ENCODE measurements at regions not wholly inside any gene's neighbourhood (a gene's known extent, or its start where the extent isn't known, plus 50 kb on each side); places are given as distances from the start of the nearest gene placed in this dataset.

GRCh38 chr9:31996331-31996730, 388.1 kb upstream of the ACO1 start (continued):
- TF ChIP-seq PBX3 (CRISPR knock-in tag; IDR thresholded peaks at IDR 0.05) (no peak), ZNF366 (tag by site-specific recombination; conservative IDR thresholded peaks at IDR 0.05) (no peak)

DNA sequence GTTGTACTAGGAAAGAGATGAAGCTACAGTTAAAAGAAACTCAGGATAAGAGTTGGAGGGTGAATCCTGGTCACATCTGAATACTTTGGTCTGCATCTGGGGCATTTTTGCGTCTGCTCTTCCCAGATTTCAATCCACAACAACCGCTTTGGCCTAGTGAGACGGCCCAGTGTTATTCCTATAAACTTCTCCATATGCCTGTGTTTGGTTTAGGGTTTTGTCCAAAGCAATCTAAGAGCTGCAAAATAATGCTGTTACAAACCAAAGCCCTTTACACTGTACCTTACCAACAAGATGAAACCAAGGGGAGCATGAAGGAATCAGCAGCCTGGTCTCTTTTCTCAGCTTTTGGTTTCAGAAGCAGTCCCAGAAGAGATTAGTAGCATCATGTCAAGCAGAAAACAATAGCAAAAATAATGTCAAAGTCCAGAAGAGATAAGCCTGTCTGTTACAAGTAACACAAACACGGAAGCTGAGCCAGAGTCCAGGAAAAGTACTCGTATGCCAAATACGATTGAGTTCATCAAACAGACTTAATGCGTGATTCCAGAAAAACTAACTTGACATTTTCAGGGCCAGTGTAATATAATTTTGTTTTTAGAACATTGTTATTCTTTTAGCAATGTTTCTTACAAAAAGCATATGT, 379.9 kb upstream of the ACO1 start:
- Histone ChIP-seq H3K9me3 (ENCODE audit: control insufficient read depth, insufficient read depth, low read depth, low read length) (no peaks in the 10 kb centered on the region), H3K4me3 (ENCODE audit: low read depth, low read length) (no peak overlapping the region), H3K27ac (ENCODE audit: extremely low read depth, low read depth, low read length) (no peak overlapping the region), H3K36me3 (ENCODE audit: control insufficient read depth in 2 of 2, insufficient read depth in 1 of 2, low read length in 2 of 2) (no peaks in the 10 kb centered on the region), H3K4me1 (ENCODE audit: control insufficient read depth, insufficient read depth, low read length) (no peaks in the 10 kb centered on the region)
- no peak for TF ChIP-seq BCL11A (tag by site-specific recombination; IDR thresholded peaks at IDR 0.05; ENCODE audit: low read depth)
- TF ChIP-seq ZNF777 (tag by site-specific recombination; IDR thresholded peaks at IDR 0.05; ENCODE audit: borderline replicate concordance), result no peak
- TF ChIP-seq ZNF623 (tag by site-specific recombination; IDR thresholded peaks at IDR 0.05), result no peak
- no peak for TF ChIP-seq ZNF561 (tag by site-specific recombination; IDR thresholded peaks at IDR 0.05; ENCODE audit: borderline replicate concordance)
- no peak for TF ChIP-seq ZNF501 (tag by site-specific recombination; IDR thresholded peaks at IDR 0.05)
- TF ChIP-seq ZEB2 (tag by site-specific recombination; IDR thresholded peaks at IDR 0.05), result no peak
- no peak for TF ChIP-seq ZNF174 (tag by site-specific recombination; IDR thresholded peaks at IDR 0.05)
- no peak for TF ChIP-seq BCL11B (tag by site-specific recombination; IDR thresholded peaks at IDR 0.05; ENCODE audit: low read depth)
- TF ChIP-seq ZSCAN23 (tag by site-specific recombination; IDR thresholded peaks at IDR 0.05), result no peak
- POLR2A ChIA-PET, result no interaction called here
- CTCF ChIA-PET, result no interaction called here

GRCh38 chr9:32010322-32010721, 374.1 kb upstream of the ACO1 start:
- POLR2A ChIA-PET, result no interaction called here
- Histone ChIP-seq H3K4me3 (ENCODE audit: low read depth, low read length) (no peak overlapping the region), H3K36me3 (ENCODE audit: control insufficient read depth in 2 of 2, insufficient read depth in 1 of 2, low read length in 2 of 2) (no peaks in the 10 kb centered on the region), H3K27ac (ENCODE audit: extremely low read depth, low read depth, low read length) (no peak overlapping the region), H3K4me1 (ENCODE audit: control insufficient read depth, insufficient read depth, low read length) (no peaks in the 10 kb centered on the region), H3K9me3 (ENCODE audit: control insufficient read depth, insufficient read depth, low read depth, low read length) (no peaks in the 10 kb centered on the region)
- TF ChIP-seq ZNF585B (tag by site-specific recombination; IDR thresholded peaks at IDR 0.05) (no peak), BCL11A (tag by site-specific recombination; IDR thresholded peaks at IDR 0.05; ENCODE audit: low read depth) (no peak), ZNF132 (tag by site-specific recombination; IDR thresholded peaks at IDR 0.05; ENCODE audit: borderline replicate concordance) (no peak), ZBTB21 (tag by site-specific recombination; IDR thresholded peaks at IDR 0.05) (no peak)
- CTCF ChIA-PET, result interaction anchor here (0.6 kb wide), 1 partner anchor 67 kb away, joined by 6 read pairs; no protein-coding TSS in a partner anchor

GRCh38 chr9:32011049-32011448, 373.4 kb upstream of the ACO1 start:
- no peaks in the 10 kb centered on the region for H3K4me1 ChIP-seq (ENCODE audit: control insufficient read depth, insufficient read depth, low read length)
- TF ChIP-seq ZNF350 (tag by site-specific recombination; IDR thresholded peaks at IDR 0.05) (no peak), ZNF610 (tag by site-specific recombination; IDR thresholded peaks at IDR 0.05; ENCODE audit: borderline replicate concordance) (no peak), ZFP41 (tag by site-specific recombination; IDR thresholded peaks at IDR 0.05; ENCODE audit: borderline replicate concordance) (no peak), RBAK (tag by site-specific recombination; IDR thresholded peaks at IDR 0.05) (no peak), ZNF560 (tag by site-specific recombination; IDR thresholded peaks at IDR 0.05; ENCODE audit: borderline replicate concordance) (no peak), ZNF140 (tag by site-specific recombination; IDR thresholded peaks at IDR 0.05) (no peak), ZNF530 (tag by site-specific recombination; IDR thresholded peaks at IDR 0.05; ENCODE audit: low read depth) (no peak), TRIM28 (IDR thresholded peaks at IDR 0.05; ENCODE audit: borderline replicate concordance, low read length) (no peak), ZNF529 (tag by site-specific recombination; IDR thresholded peaks at IDR 0.05; ENCODE audit: insufficient replicate concordance) (no peak), ZNF785 (tag by site-specific recombination; IDR thresholded peaks at IDR 0.05) (no peak)
- TF ChIP-seq, protein P1, sequence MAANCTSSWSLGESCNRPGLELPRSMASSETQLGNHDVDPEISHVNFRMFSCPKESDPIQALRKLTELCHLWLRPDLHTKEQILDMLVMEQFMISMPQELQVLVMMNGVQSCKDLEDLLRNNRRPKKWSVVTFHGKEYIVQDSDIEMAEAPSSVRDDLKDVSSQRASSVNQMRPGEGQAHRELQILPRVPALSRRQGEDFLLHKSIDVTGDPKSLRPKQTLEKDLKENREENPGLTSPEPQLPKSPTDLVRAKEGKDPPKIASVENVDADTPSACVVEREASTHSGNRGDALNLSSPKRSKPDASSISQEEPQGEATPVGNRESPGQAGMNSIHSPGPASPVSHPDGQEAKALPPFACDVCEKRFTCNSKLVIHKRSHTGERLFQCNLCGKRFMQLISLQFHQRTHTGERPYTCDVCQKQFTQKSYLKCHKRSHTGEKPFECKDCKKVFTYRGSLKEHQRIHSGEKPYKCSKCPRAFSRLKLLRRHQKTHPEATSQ (tag by site-specific recombination; IDR thresholded peaks at IDR 0.05), result no peak
- ChIA-PET POLR2A (no interaction called here), CTCF (no interaction called here)
- no peak overlapping the region for H3K27ac ChIP-seq (ENCODE audit: extremely low read depth, low read depth, low read length)
- H3K9me3 ChIP-seq (ENCODE audit: control insufficient read depth, insufficient read depth, low read depth, low read length), result no peaks in the 10 kb centered on the region
- no peak overlapping the region for H3K4me3 ChIP-seq (ENCODE audit: low read depth, low read length)
- H3K36me3 ChIP-seq (ENCODE audit: control insufficient read depth in 2 of 2, insufficient read depth in 1 of 2, low read length in 2 of 2), result no peaks in the 10 kb centered on the region

All from HEK293 (cell line).